ENCODE measurements at regions not wholly inside any gene's neighbourhood (a gene's known extent, or its start where the extent isn't known, plus 50 kb on each side); places are given as distances from the start of the nearest gene placed in this dataset.
"Not testable (repeated sequence)": the region's sequence is repeated elsewhere in the genome, so short reads cannot be mapped to it uniquely, and the experiment has no call there.

GRCh38 chr13:69615055-69615454 is 492.6 kb upstream of the ATXN8OS start:
- H3K36me3 ChIP-seq (ENCODE audit: control insufficient read depth, insufficient read depth, low read length); H3K4me3 ChIP-seq (ENCODE audit: extremely low read depth, insufficient read depth, low read length, poor library complexity, severe bottlenecking); H3K27ac ChIP-seq (ENCODE audit: low read depth, low read length, severe bottlenecking); H3K9me3 ChIP-seq (ENCODE audit: control insufficient read depth, low read length); H3K4me1 ChIP-seq (ENCODE audit: control insufficient read depth, insufficient read depth, low read length, poor library complexity, severe bottlenecking): not testable (repeated sequence)
- 100% methylated on average over 1 to 2 of the region's 8 CpGs for WGBS, 2 experiments (ENCODE audit: insufficient coverage in 2 of 2)

GRCh38 chr13:69604698-69605097 is 502.9 kb upstream of the ATXN8OS start:
- Histone ChIP-seq H3K27ac (ENCODE audit: low read depth, low read length, severe bottlenecking) (no peak overlapping the region), H3K4me1 (ENCODE audit: control insufficient read depth, insufficient read depth, low read length, poor library complexity, severe bottlenecking) (peaks cover 8% of the 10 kb centered on the region), H3K36me3 (ENCODE audit: control insufficient read depth, insufficient read depth, low read length) (no peaks in the 10 kb centered on the region), H3K4me3 (ENCODE audit: extremely low read depth, insufficient read depth, low read length, poor library complexity, severe bottlenecking) (no peak overlapping the region), H3K9me3 (ENCODE audit: control insufficient read depth, low read length) (no peaks in the 10 kb centered on the region)
- WGBS, 2 experiments (ENCODE audit: insufficient coverage in 2 of 2), result no CpG with 5 or more reads among the region's 1 CpG

GRCh38 chr13:69603144-69603853 is 504.3 kb upstream of the ATXN8OS start:
- 94 to 100% methylated on average over 2 of the region's 3 CpGs for WGBS, 2 experiments (ENCODE audit: insufficient coverage in 2 of 2)
- Histone ChIP-seq H3K9me3 (ENCODE audit: control insufficient read depth, low read length) (no peaks in the 10 kb centered on the region), H3K4me1 (ENCODE audit: control insufficient read depth, insufficient read depth, low read length, poor library complexity, severe bottlenecking) (peaks cover 8% of the 10 kb centered on the region), H3K4me3 (ENCODE audit: extremely low read depth, insufficient read depth, low read length, poor library complexity, severe bottlenecking) (no peak overlapping the region), H3K27ac (ENCODE audit: low read depth, low read length, severe bottlenecking) (no peak overlapping the region), H3K36me3 (ENCODE audit: control insufficient read depth, insufficient read depth, low read length) (no peaks in the 10 kb centered on the region)

- Histone ChIP-seq H3K4me3 (ENCODE audit: extremely low read depth, insufficient read depth, low read length, poor library complexity, severe bottlenecking) (no peak overlapping the region), H3K4me1 (ENCODE audit: control insufficient read depth, insufficient read depth, low read length, poor library complexity, severe bottlenecking) (peaks cover 8% of the 10 kb centered on the region), H3K27ac (ENCODE audit: low read depth, low read length, severe bottlenecking) (no peak overlapping the region), H3K36me3 (ENCODE audit: control insufficient read depth, insufficient read depth, low read length) (no peaks in the 10 kb centered on the region), H3K9me3 (ENCODE audit: control insufficient read depth, low read length) (no peaks in the 10 kb centered on the region)
- WGBS, 2 experiments (ENCODE audit: insufficient coverage in 2 of 2), result 88% methylated on average over 3 of the region's 3 CpGs; no CpG with 5 or more reads in 1 of the 2 experiments
Measured at GRCh38 chr13:69601661-69602060, 506.0 kb upstream of the ATXN8OS start.

- H3K36me3 ChIP-seq (ENCODE audit: control insufficient read depth, insufficient read depth, low read length), result no peaks in the 10 kb centered on the region
- H3K9me3 ChIP-seq (ENCODE audit: control insufficient read depth, low read length), result no peaks in the 10 kb centered on the region
- peaks cover 8% of the 10 kb centered on the region for H3K4me1 ChIP-seq (ENCODE audit: control insufficient read depth, insufficient read depth, low read length, poor library complexity, severe bottlenecking)
- no peak overlapping the region for H3K27ac ChIP-seq (ENCODE audit: low read depth, low read length, severe bottlenecking)
- H3K4me3 ChIP-seq (ENCODE audit: extremely low read depth, insufficient read depth, low read length, poor library complexity, severe bottlenecking), result no peak overlapping the region
- WGBS, 2 experiments (ENCODE audit: insufficient coverage in 2 of 2), result 80 to 100% methylated on average over 1 of the region's 3 CpGs
Measured at GRCh38 chr13:69600811-69601210, 506.8 kb upstream of the ATXN8OS start.

- no peak overlapping the region for H3K27ac ChIP-seq (ENCODE audit: low read depth, low read length, severe bottlenecking)
- H3K4me3 ChIP-seq (ENCODE audit: extremely low read depth, insufficient read depth, low read length, poor library complexity, severe bottlenecking), result no peak overlapping the region
- WGBS, 2 experiments (ENCODE audit: insufficient coverage in 2 of 2), result 91 to 94% methylated on average over 3 to 4 of the region's 5 CpGs
- H3K36me3 ChIP-seq (ENCODE audit: control insufficient read depth, insufficient read depth, low read length), result no peaks in the 10 kb centered on the region
- H3K9me3 ChIP-seq (ENCODE audit: control insufficient read depth, low read length), result no peaks in the 10 kb centered on the region
- peaks cover 8% of the 10 kb centered on the region for H3K4me1 ChIP-seq (ENCODE audit: control insufficient read depth, insufficient read depth, low read length, poor library complexity, severe bottlenecking)
Measured at GRCh38 chr13:69597088-69597487, 510.5 kb upstream of the ATXN8OS start.

- no CpG with 5 or more reads among the region's 1 CpG for WGBS, 2 experiments (ENCODE audit: insufficient coverage in 2 of 2)
- H3K36me3 ChIP-seq (ENCODE audit: control insufficient read depth, insufficient read depth, low read length), result no peaks in the 10 kb centered on the region
- H3K4me3 ChIP-seq (ENCODE audit: extremely low read depth, insufficient read depth, low read length, poor library complexity, severe bottlenecking), result no peak overlapping the region
- no peak overlapping the region for H3K27ac ChIP-seq (ENCODE audit: low read depth, low read length, severe bottlenecking)
- no peaks in the 10 kb centered on the region for H3K4me1 ChIP-seq (ENCODE audit: control insufficient read depth, insufficient read depth, low read length, poor library complexity, severe bottlenecking)
- no peaks in the 10 kb centered on the region for H3K9me3 ChIP-seq (ENCODE audit: control insufficient read depth, low read length)
Measured at GRCh38 chr13:69595181-69595580, 512.4 kb upstream of the ATXN8OS start.

GRCh38 chr13:69591437-69591836 is 516.2 kb upstream of the ATXN8OS start:
- Histone ChIP-seq H3K4me1 (ENCODE audit: control insufficient read depth, insufficient read depth, low read length, poor library complexity, severe bottlenecking) (no peaks in the 10 kb centered on the region), H3K9me3 (ENCODE audit: control insufficient read depth, low read length) (no peaks in the 10 kb centered on the region), H3K27ac (ENCODE audit: low read depth, low read length, severe bottlenecking) (no peak overlapping the region), H3K4me3 (ENCODE audit: extremely low read depth, insufficient read depth, low read length, poor library complexity, severe bottlenecking) (no peak overlapping the region), H3K36me3 (ENCODE audit: control insufficient read depth, insufficient read depth, low read length) (no peaks in the 10 kb centered on the region)
- 67% methylated on average over 1 of the region's 2 CpGs; no CpG with 5 or more reads in 1 of the 2 experiments for WGBS, 2 experiments (ENCODE audit: insufficient coverage in 2 of 2)

- Histone ChIP-seq H3K4me3 (ENCODE audit: extremely low read depth, insufficient read depth, low read length, poor library complexity, severe bottlenecking) (no peak overlapping the region), H3K36me3 (ENCODE audit: control insufficient read depth, insufficient read depth, low read length) (no peaks in the 10 kb centered on the region), H3K27ac (ENCODE audit: low read depth, low read length, severe bottlenecking) (no peak overlapping the region), H3K4me1 (ENCODE audit: control insufficient read depth, insufficient read depth, low read length, poor library complexity, severe bottlenecking) (no peaks in the 10 kb centered on the region), H3K9me3 (ENCODE audit: control insufficient read depth, low read length) (no peaks in the 10 kb centered on the region)
- no CpG with 5 or more reads among the region's 5 CpGs for WGBS, 2 experiments (ENCODE audit: insufficient coverage in 2 of 2)
Measured at GRCh38 chr13:69589531-69590235, 517.9 kb upstream of the ATXN8OS start.

- Histone ChIP-seq H3K36me3 (ENCODE audit: control insufficient read depth, insufficient read depth, low read length) (no peaks in the 10 kb centered on the region), H3K4me3 (ENCODE audit: extremely low read depth, insufficient read depth, low read length, poor library complexity, severe bottlenecking) (no peak overlapping the region), H3K4me1 (ENCODE audit: control insufficient read depth, insufficient read depth, low read length, poor library complexity, severe bottlenecking) (no peaks in the 10 kb centered on the region), H3K9me3 (ENCODE audit: control insufficient read depth, low read length) (no peaks in the 10 kb centered on the region), H3K27ac (ENCODE audit: low read depth, low read length, severe bottlenecking) (no peak overlapping the region)
- no CpG with 5 or more reads among the region's 1 CpG for WGBS, 2 experiments (ENCODE audit: insufficient coverage in 2 of 2)
Measured at GRCh38 chr13:69585656-69586055, 522.0 kb upstream of the ATXN8OS start.

- 67 to 87% methylated on average over 2 to 3 of the region's 3 CpGs for WGBS, 2 experiments (ENCODE audit: insufficient coverage in 2 of 2)
Measured at GRCh38 chr13:69580255-69580654, 527.4 kb upstream of the ATXN8OS start.

More at GRCh38 chr13:69580255-69580654, 527.4 kb upstream of the ATXN8OS start:
- H3K4me3 ChIP-seq (ENCODE audit: extremely low read depth, insufficient read depth, low read length, poor library complexity, severe bottlenecking), result no peak overlapping the region
- no peak overlapping the region for H3K27ac ChIP-seq (ENCODE audit: low read depth, low read length, severe bottlenecking)
- no peaks in the 10 kb centered on the region for H3K4me1 ChIP-seq (ENCODE audit: control insufficient read depth, insufficient read depth, low read length, poor library complexity, severe bottlenecking)
- H3K36me3 ChIP-seq (ENCODE audit: control insufficient read depth, insufficient read depth, low read length), result no peaks in the 10 kb centered on the region
- no peaks in the 10 kb centered on the region for H3K9me3 ChIP-seq (ENCODE audit: control insufficient read depth, low read length)

Measured in mesodermal cell (in vitro differentiated cells).